Activated CD8-positive, alpha-beta T cell treated with anti-CD3 and anti-CD28 coated beads for 36 hours (primary cell): ENCODE measurements at regions not wholly inside any gene's neighbourhood (a gene's known extent, or its start where the extent isn't known, plus 50 kb on each side); places are given as distances from the start of the nearest gene placed in this dataset.

ENCODE experiments used
- ATAC-seq: fragments of 200-7000 bp; cut with Tn5 transposase; one replicate; pipeline ENCODE4 v1.10.0; 2021; ENCODE audit warnings: mild to moderate bottlenecking, moderate library complexity
- CTCF ChIA-PET: fragments of 350-600 bp; sonication (Branson Sonifier 250); formaldehyde crosslinking; loops from one replicate; lab custom pipeline; 2021; ENCODE audit warnings: antibody characterized with exemption; lab: Charles Lee
- POLR2A ChIA-PET: fragments of 350-600 bp; sonication (Branson Sonifier 250); formaldehyde crosslinking; loops from one replicate; lab custom pipeline; 2021; ENCODE audit warnings: antibody characterized with exemption; lab: Charles Lee
- DNase-seq: peaks from one replicate; pipeline ENCODE4 v3.0.0-alpha.2; 2020
- H3K27ac Mint-ChIP-seq: one replicate; pipeline ENCODE4 v1.8.0; 2021; ENCODE audit warnings: mild to moderate bottlenecking, mixed read lengths
- H3K27me3 Mint-ChIP-seq: one replicate; pipeline ENCODE4 v1.8.0; 2021; ENCODE audit warnings: mixed read lengths
- H3K36me3 Mint-ChIP-seq: one replicate; pipeline ENCODE4 v1.8.0; 2021; ENCODE audit warnings: low read depth, mixed read lengths
- H3K4me1 Mint-ChIP-seq: one replicate; pipeline ENCODE4 v1.8.0; 2021; ENCODE audit warnings: low read depth, mixed read lengths
- H3K4me3 Mint-ChIP-seq: one replicate; pipeline ENCODE4 v1.8.0; 2021; ENCODE audit warnings: mild to moderate bottlenecking, moderate library complexity, mixed read lengths
- H3K9me3 Mint-ChIP-seq: one replicate; pipeline ENCODE4 v1.8.0; 2021; ENCODE audit warnings: mixed read lengths
- CTCF ChIP-seq: fragments of 200-600 bp; IDR thresholded peaks from one replicate; pipeline ENCODE4 v1.8.0; 2022; ENCODE audit warnings: antibody characterized with exemption, mild to moderate bottlenecking
- intact Hi-C: fragments of 100-400 bp; cut with micrococcal nuclease; formaldehyde crosslinking; loops from one replicate; pipeline ENCODE4 v1.10.0; 2022

DNA sequence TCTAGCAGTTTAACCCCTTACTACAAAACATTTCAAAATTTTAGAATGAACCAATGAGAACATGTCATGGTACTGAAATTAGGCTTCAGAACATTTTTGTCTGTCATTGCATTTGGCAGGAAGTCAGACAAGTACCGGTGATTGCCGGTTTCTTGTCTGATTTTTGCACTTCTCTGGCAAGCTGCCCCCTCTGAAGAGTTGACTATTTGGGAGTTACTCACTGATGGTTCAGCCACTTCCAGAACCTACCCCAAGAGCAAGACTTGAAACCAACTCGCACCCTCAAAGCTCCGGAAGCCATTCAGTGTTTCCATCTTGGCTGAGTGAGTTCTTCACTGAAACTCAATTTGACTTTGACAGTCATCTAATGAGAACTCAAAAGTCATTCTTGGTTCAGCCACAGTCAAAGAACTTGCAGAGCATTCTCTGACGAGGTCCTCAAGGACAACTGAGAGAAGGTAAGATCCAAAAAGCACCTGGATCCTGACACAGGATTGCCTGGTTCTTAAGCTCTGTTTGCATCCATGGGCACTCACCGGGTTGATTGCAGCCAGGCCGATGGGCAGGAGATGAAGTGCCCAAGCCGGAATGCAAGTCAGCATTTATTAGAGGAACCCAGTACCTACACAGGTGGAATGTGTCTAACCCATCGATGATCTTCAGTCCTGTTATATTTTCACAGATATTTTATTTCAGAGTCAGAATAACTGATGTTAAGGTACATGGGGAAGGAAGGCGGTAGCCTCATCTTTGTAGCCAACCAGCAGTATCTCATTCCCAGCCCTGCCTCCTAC lies 93.6 kb downstream of the USP22 start:
- Mint-ChIP-seq H3K4me3 (no peak overlapping the region), H3K36me3 (no peaks in the 10 kb centered on the region), H3K27me3 (peaks cover 16% of the 10 kb centered on the region), H3K27ac (no peak overlapping the region), H3K4me1 (no peaks in the 10 kb centered on the region), H3K9me3 (no peaks in the 10 kb centered on the region)
- no peak for TF ChIP-seq CTCF
- ChIA-PET POLR2A (interaction anchor here (0.6 kb wide), 1 partner anchor 10 kb away, joined by 4 read pairs; no protein-coding TSS in a partner anchor), CTCF (no interaction called here)
- intact Hi-C loops = no loop called here
- peak; percentile 19 for DNase-seq
- ATAC-seq = peak; percentile 62
